ENCODE measurements at regions not wholly inside any gene's neighbourhood (a gene's known extent, or its start where the extent isn't known, plus 50 kb on each side); places are given as distances from the start of the nearest gene placed in this dataset.

- no peak for DNase-seq
- H3K4me1 ChIP-seq (ENCODE audit: control insufficient read depth, insufficient read depth, low read length, poor library complexity, severe bottlenecking): no peaks in the 10 kb centered on the region
- Mint-ChIP-seq H3K4me3 (no peak overlapping the region), H3K36me3 (no peaks in the 10 kb centered on the region), H3K4me1 (peaks cover 0 to 2% (median 0%) of the 10 kb centered on the region in 4 donors), H3K9me3 (no peaks in the 10 kb centered on the region), H3K27ac (no peak overlapping the region), H3K27me3 (peaks cover 24% of the 10 kb centered on the region)
- H3K4me3 ChIP-seq (ENCODE audit: low read depth, low read length): no peak overlapping the region
- ATAC-seq (ENCODE audit: low read depth in 2 of 2): no peak
- H3K9me3 ChIP-seq (ENCODE audit: control insufficient read depth in 2 of 2, low read length in 2 of 2): no peaks in the 10 kb centered on the region
- H3K27ac ChIP-seq (ENCODE audit: insufficient read depth, low read length, poor library complexity, severe bottlenecking): no peak overlapping the region
- no peaks in the 10 kb centered on the region for H3K36me3 ChIP-seq (ENCODE audit: control insufficient read depth, insufficient read depth, low read length)
- no peaks in the 10 kb centered on the region for H3K27me3 ChIP-seq (ENCODE audit: control insufficient read depth, insufficient read depth, low read length)
Observed at GRCh38 chr9:121559183-121559582, 59.5 kb upstream of the GGTA1 start.

GRCh38 chr9:121560921-121561320 is 61.3 kb upstream of the GGTA1 start:
- Histone ChIP-seq H3K9me3 (ENCODE audit: control insufficient read depth in 2 of 2, low read length in 2 of 2) (no peaks in the 10 kb centered on the region), H3K4me3 (ENCODE audit: low read depth, low read length) (no peak overlapping the region), H3K27ac (ENCODE audit: insufficient read depth, low read length, poor library complexity, severe bottlenecking) (no peak overlapping the region), H3K4me1 (ENCODE audit: control insufficient read depth, insufficient read depth, low read length, poor library complexity, severe bottlenecking) (no peaks in the 10 kb centered on the region), H3K36me3 (ENCODE audit: control insufficient read depth, insufficient read depth, low read length) (no peaks in the 10 kb centered on the region), H3K27me3 (ENCODE audit: control insufficient read depth, insufficient read depth, low read length) (no peaks in the 10 kb centered on the region)
- Mint-ChIP-seq H3K9me3 (no peaks in the 10 kb centered on the region), H3K27ac (no peak overlapping the region), H3K27me3 (peaks cover 24% of the 10 kb centered on the region), H3K36me3 (no peaks in the 10 kb centered on the region), H3K4me1 (peaks cover 0 to 2% (median 0%) of the 10 kb centered on the region in 4 donors), H3K4me3 (no peak overlapping the region)
- ATAC-seq (ENCODE audit: low read depth in 2 of 2) (no peak), DNase-seq (no peak)

GRCh38 chr9:121561385-121562222 is 62.0 kb upstream of the GGTA1 start:
- peaks cover 0 to 2% (median 0%) of the 10 kb centered on the region in 4 donors for H3K4me1 Mint-ChIP-seq
- no peak overlapping the region for H3K4me3 Mint-ChIP-seq
- H3K27me3 ChIP-seq (ENCODE audit: control insufficient read depth, insufficient read depth, low read length): no peaks in the 10 kb centered on the region
- no peak overlapping the region for H3K27ac ChIP-seq (ENCODE audit: insufficient read depth, low read length, poor library complexity, severe bottlenecking)
- DNase-seq: no peak
- no peaks in the 10 kb centered on the region for H3K4me1 ChIP-seq (ENCODE audit: control insufficient read depth, insufficient read depth, low read length, poor library complexity, severe bottlenecking)
- no peaks in the 10 kb centered on the region for H3K9me3 ChIP-seq (ENCODE audit: control insufficient read depth in 2 of 2, low read length in 2 of 2)
- no peak overlapping the region for H3K4me3 ChIP-seq (ENCODE audit: low read depth, low read length)
- no peaks in the 10 kb centered on the region for H3K36me3 ChIP-seq (ENCODE audit: control insufficient read depth, insufficient read depth, low read length)
- H3K36me3 Mint-ChIP-seq: no peaks in the 10 kb centered on the region
- peaks cover 23% of the 10 kb centered on the region for H3K27me3 Mint-ChIP-seq
- H3K9me3 Mint-ChIP-seq: no peaks in the 10 kb centered on the region
- peak overlapping the region in 2 of 3 donors; percentile 8 to 27 for H3K27ac Mint-ChIP-seq
- ATAC-seq (ENCODE audit: low read depth in 2 of 2): no peak

GRCh38 chr9:121562301-121562700 is 62.7 kb upstream of the GGTA1 start:
- peak overlapping the region in 1 of 3 donors; percentile 27 for H3K27ac Mint-ChIP-seq
- ATAC-seq (ENCODE audit: low read depth in 2 of 2) (no peak), DNase-seq (no peak)
- H3K4me1 Mint-ChIP-seq: peaks cover 0 to 2% (median 0%) of the 10 kb centered on the region in 4 donors
- H3K4me3 Mint-ChIP-seq: no peak overlapping the region
- H3K36me3 Mint-ChIP-seq: no peaks in the 10 kb centered on the region
- H3K9me3 Mint-ChIP-seq: no peaks in the 10 kb centered on the region
- Histone ChIP-seq H3K4me1 (ENCODE audit: control insufficient read depth, insufficient read depth, low read length, poor library complexity, severe bottlenecking) (no peaks in the 10 kb centered on the region), H3K27ac (ENCODE audit: insufficient read depth, low read length, poor library complexity, severe bottlenecking) (no peak overlapping the region), H3K9me3 (ENCODE audit: control insufficient read depth in 2 of 2, low read length in 2 of 2) (no peaks in the 10 kb centered on the region), H3K27me3 (ENCODE audit: control insufficient read depth, insufficient read depth, low read length) (no peaks in the 10 kb centered on the region), H3K36me3 (ENCODE audit: control insufficient read depth, insufficient read depth, low read length) (no peaks in the 10 kb centered on the region), H3K4me3 (ENCODE audit: low read depth, low read length) (no peak overlapping the region)
- H3K27me3 Mint-ChIP-seq: peaks cover 19% of the 10 kb centered on the region

GRCh38 chr9:121563425-121563824 is 63.8 kb upstream of the GGTA1 start:
- no peak overlapping the region for H3K4me3 ChIP-seq (ENCODE audit: low read depth, low read length)
- Mint-ChIP-seq H3K9me3 (peaks cover 0 to under 1% (median 0%) of the 10 kb centered on the region in 7 donors), H3K27me3 (peaks cover 15% of the 10 kb centered on the region), H3K4me3 (no peak overlapping the region), H3K4me1 (peaks cover 0 to 2% (median 0%) of the 10 kb centered on the region in 4 donors), H3K36me3 (no peaks in the 10 kb centered on the region), H3K27ac (no peak overlapping the region)
- H3K27ac ChIP-seq (ENCODE audit: insufficient read depth, low read length, poor library complexity, severe bottlenecking): no peak overlapping the region
- no peaks in the 10 kb centered on the region for H3K36me3 ChIP-seq (ENCODE audit: control insufficient read depth, insufficient read depth, low read length)
- no peaks in the 10 kb centered on the region for H3K9me3 ChIP-seq (ENCODE audit: control insufficient read depth in 2 of 2, low read length in 2 of 2)
- no peaks in the 10 kb centered on the region for H3K27me3 ChIP-seq (ENCODE audit: control insufficient read depth, insufficient read depth, low read length)
- ATAC-seq (ENCODE audit: low read depth in 2 of 2) (no peak), DNase-seq (no peak)
- no peaks in the 10 kb centered on the region for H3K4me1 ChIP-seq (ENCODE audit: control insufficient read depth, insufficient read depth, low read length, poor library complexity, severe bottlenecking)

GRCh38 chr9:121563881-121564460 is 64.3 kb upstream of the GGTA1 start:
- H3K36me3 ChIP-seq (ENCODE audit: control insufficient read depth, insufficient read depth, low read length): no peaks in the 10 kb centered on the region
- Mint-ChIP-seq H3K27ac (no peak overlapping the region), H3K36me3 (no peaks in the 10 kb centered on the region), H3K4me1 (peaks cover 0 to 2% (median 0%) of the 10 kb centered on the region in 4 donors), H3K27me3 (peaks cover 9% of the 10 kb centered on the region), H3K9me3 (peaks cover 0 to 2% (median 0%) of the 10 kb centered on the region in 7 donors), H3K4me3 (no peak overlapping the region)
- no peak for ATAC-seq (ENCODE audit: low read depth in 2 of 2)
- H3K27me3 ChIP-seq (ENCODE audit: control insufficient read depth, insufficient read depth, low read length): no peaks in the 10 kb centered on the region
- DNase-seq: no peak
- no peaks in the 10 kb centered on the region for H3K4me1 ChIP-seq (ENCODE audit: control insufficient read depth, insufficient read depth, low read length, poor library complexity, severe bottlenecking)
- H3K27ac ChIP-seq (ENCODE audit: insufficient read depth, low read length, poor library complexity, severe bottlenecking): no peak overlapping the region
- H3K4me3 ChIP-seq (ENCODE audit: low read depth, low read length): no peak overlapping the region
- no peaks in the 10 kb centered on the region for H3K9me3 ChIP-seq (ENCODE audit: control insufficient read depth in 2 of 2, low read length in 2 of 2)

GRCh38 chr9:121564504-121565260 is 65.0 kb upstream of the GGTA1 start:
- Mint-ChIP-seq H3K27ac (no peak overlapping the region), H3K9me3 (peaks cover 0 to 2% (median 0%) of the 10 kb centered on the region in 7 donors), H3K4me3 (no peak overlapping the region), H3K27me3 (peaks cover 5% of the 10 kb centered on the region), H3K36me3 (no peaks in the 10 kb centered on the region), H3K4me1 (peaks cover 0 to under 1% (median 0%) of the 10 kb centered on the region in 4 donors)
- Histone ChIP-seq H3K4me3 (ENCODE audit: low read depth, low read length) (no peak overlapping the region), H3K36me3 (ENCODE audit: control insufficient read depth, insufficient read depth, low read length) (no peaks in the 10 kb centered on the region), H3K27ac (ENCODE audit: insufficient read depth, low read length, poor library complexity, severe bottlenecking) (no peak overlapping the region), H3K9me3 (ENCODE audit: control insufficient read depth in 2 of 2, low read length in 2 of 2) (no peaks in the 10 kb centered on the region), H3K27me3 (ENCODE audit: control insufficient read depth, insufficient read depth, low read length) (no peaks in the 10 kb centered on the region), H3K4me1 (ENCODE audit: control insufficient read depth, insufficient read depth, low read length, poor library complexity, severe bottlenecking) (no peaks in the 10 kb centered on the region)
- no peak for ATAC-seq (ENCODE audit: low read depth in 2 of 2)
- DNase-seq: no peak
